Kidney epithelial cell (primary cell): ENCODE measurements at regions not wholly inside any gene's neighbourhood (a gene's known extent, or its start where the extent isn't known, plus 50 kb on each side); places are given as distances from the start of the nearest gene placed in this dataset.

Source experiments
- DNase-seq: peaks from one replicate; pipeline ENCODE4 v3.0.0-alpha.2; 2010; ENCODE audit warnings: low read depth
- H3K27me3 ChIP-seq: 2 replicates; pipeline ENCODE4 v1.6.0; 2011; ENCODE audit warnings: low read length; ENCODE audit not compliant: control insufficient read depth, insufficient read depth
- H3K36me3 ChIP-seq: 2 replicates; pipeline ENCODE4 v1.5.1; 2011; ENCODE audit warnings: low read length; ENCODE audit not compliant: control insufficient read depth, insufficient read depth
- H3K4me3 ChIP-seq: 2 replicates; pipeline ENCODE4 v1.5.1; 2011; ENCODE audit warnings: low read depth, mild to moderate bottlenecking, control low read depth, low read length
- CTCF ChIP-seq: IDR thresholded peaks from 2 replicates; pipeline ENCODE4 v1.5.1; 2011; ENCODE audit warnings: mild to moderate bottlenecking, moderate library complexity, low read length, control low read depth, inconsistent platforms; ENCODE audit not compliant: insufficient read depth, poor library complexity, severe bottlenecking

- DNase-seq, result no peak
- Histone ChIP-seq H3K4me3 (no peak overlapping the region), H3K36me3 (no peaks in the 10 kb centered on the region), H3K27me3 (no peaks in the 10 kb centered on the region)
- no peak for TF ChIP-seq CTCF
Measured at GRCh38 chr1:94314222-94314858, 77.0 kb upstream of the ARHGAP29 start.

GRCh38 chr1:94310570-94311270 lies 73.3 kb upstream of the ARHGAP29 start:
- no peak overlapping the region for H3K4me3 ChIP-seq
- no peaks in the 10 kb centered on the region for H3K27me3 ChIP-seq
- H3K36me3 ChIP-seq, result no peaks in the 10 kb centered on the region
- DNase-seq, result no peak
- TF ChIP-seq CTCF, result no peak

GRCh38 chr1:94309829-94310569 lies 72.6 kb upstream of the ARHGAP29 start:
- no peak for TF ChIP-seq CTCF
- H3K4me3 ChIP-seq, result no peak overlapping the region
- no peaks in the 10 kb centered on the region for H3K36me3 ChIP-seq
- H3K27me3 ChIP-seq, result no peaks in the 10 kb centered on the region
- no peak for DNase-seq

- Histone ChIP-seq H3K4me3 (no peak overlapping the region), H3K36me3 (no peaks in the 10 kb centered on the region), H3K27me3 (no peaks in the 10 kb centered on the region)
- no peak for DNase-seq
- TF ChIP-seq CTCF, result no peak
Measured at GRCh38 chr1:94309216-94309615, 71.8 kb upstream of the ARHGAP29 start.

GRCh38 chr1:94306521-94306920 lies 69.1 kb upstream of the ARHGAP29 start:
- no peak overlapping the region for H3K4me3 ChIP-seq
- H3K36me3 ChIP-seq, result no peaks in the 10 kb centered on the region
- TF ChIP-seq CTCF, result no peak
- no peak for DNase-seq
- H3K27me3 ChIP-seq, result no peaks in the 10 kb centered on the region

- no peak for TF ChIP-seq CTCF
- peak; percentile 45 for DNase-seq
- H3K4me3 ChIP-seq, result no peak overlapping the region
- no peaks in the 10 kb centered on the region for H3K27me3 ChIP-seq
- no peaks in the 10 kb centered on the region for H3K36me3 ChIP-seq
Measured at GRCh38 chr1:94305704-94306103, 68.3 kb upstream of the ARHGAP29 start.
